ENCODE measurements at regions not wholly inside any gene's neighbourhood (a gene's known extent, or its start where the extent isn't known, plus 50 kb on each side); places are given as distances from the start of the nearest gene placed in this dataset.

DNA sequence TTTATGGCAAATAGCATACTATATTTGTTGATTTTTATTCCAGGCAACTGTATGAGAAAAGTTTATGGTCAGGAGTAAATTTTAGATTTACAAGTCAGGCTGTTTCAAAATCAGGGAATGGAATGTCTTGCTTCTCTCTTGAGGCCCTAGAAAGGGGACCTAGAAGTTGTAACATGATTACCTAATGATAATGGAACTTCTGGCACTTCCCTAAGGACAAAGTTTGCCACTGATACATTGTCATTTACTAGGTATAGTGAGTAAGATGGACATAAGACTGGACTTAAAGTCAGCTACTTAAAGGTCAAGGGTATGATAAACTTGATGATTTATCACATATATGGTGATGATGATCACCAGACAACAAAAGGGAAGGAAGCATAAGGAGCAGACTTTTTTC, 103.3 kb upstream of the VRK2 start:
- TF ChIP-seq, protein P1, sequence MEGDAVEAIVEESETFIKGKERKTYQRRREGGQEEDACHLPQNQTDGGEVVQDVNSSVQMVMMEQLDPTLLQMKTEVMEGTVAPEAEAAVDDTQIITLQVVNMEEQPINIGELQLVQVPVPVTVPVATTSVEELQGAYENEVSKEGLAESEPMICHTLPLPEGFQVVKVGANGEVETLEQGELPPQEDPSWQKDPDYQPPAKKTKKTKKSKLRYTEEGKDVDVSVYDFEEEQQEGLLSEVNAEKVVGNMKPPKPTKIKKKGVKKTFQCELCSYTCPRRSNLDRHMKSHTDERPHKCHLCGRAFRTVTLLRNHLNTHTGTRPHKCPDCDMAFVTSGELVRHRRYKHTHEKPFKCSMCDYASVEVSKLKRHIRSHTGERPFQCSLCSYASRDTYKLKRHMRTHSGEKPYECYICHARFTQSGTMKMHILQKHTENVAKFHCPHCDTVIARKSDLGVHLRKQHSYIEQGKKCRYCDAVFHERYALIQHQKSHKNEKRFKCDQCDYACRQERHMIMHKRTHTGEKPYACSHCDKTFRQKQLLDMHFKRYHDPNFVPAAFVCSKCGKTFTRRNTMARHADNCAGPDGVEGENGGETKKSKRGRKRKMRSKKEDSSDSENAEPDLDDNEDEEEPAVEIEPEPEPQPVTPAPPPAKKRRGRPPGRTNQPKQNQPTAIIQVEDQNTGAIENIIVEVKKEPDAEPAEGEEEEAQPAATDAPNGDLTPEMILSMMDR (IDR thresholded peaks at IDR 0.05): no peak
- H3K4me1 ChIP-seq (ENCODE audit: low read depth): no peaks in the 10 kb centered on the region
- no peaks in the 10 kb centered on the region for H3K36me3 ChIP-seq (ENCODE audit: low read depth)
- no peak for DNase-seq
- H3K4me3 ChIP-seq: no peak overlapping the region
- no peak for ATAC-seq
- no peaks in the 10 kb centered on the region for H3K9me3 ChIP-seq
- intact Hi-C loops (cut with DNase I, micrococcal nuclease): no loop called here

DNA sequence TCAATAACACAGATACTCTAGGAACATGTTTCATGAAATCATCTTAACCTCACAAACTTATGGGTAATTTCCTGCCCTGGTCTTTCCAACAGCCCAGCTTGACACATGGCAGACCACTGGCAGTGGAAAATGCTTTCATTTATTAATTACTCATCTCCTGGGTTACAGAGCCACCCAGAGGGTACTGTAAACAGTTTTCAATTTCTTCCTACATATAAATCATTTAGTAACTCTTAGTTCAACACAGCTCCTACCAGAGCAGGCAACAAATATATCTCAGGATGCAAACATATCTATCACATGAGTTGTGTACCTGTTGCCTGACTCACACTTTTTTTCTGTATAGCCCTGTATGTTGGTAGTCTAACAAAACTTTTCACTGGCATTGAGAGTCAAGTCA, 99.2 kb upstream of the VRK2 start:
- Histone ChIP-seq H3K4me1 (ENCODE audit: low read depth) (no peaks in the 10 kb centered on the region), H3K9me3 (no peaks in the 10 kb centered on the region), H3K4me3 (no peak overlapping the region), H3K36me3 (ENCODE audit: low read depth) (no peaks in the 10 kb centered on the region)
- ATAC-seq (no peak), DNase-seq (no peak)
- intact Hi-C loops (cut with DNase I, micrococcal nuclease): no loop called here
- TF ChIP-seq, protein P1 (IDR thresholded peaks at IDR 0.05): no peak

DNA sequence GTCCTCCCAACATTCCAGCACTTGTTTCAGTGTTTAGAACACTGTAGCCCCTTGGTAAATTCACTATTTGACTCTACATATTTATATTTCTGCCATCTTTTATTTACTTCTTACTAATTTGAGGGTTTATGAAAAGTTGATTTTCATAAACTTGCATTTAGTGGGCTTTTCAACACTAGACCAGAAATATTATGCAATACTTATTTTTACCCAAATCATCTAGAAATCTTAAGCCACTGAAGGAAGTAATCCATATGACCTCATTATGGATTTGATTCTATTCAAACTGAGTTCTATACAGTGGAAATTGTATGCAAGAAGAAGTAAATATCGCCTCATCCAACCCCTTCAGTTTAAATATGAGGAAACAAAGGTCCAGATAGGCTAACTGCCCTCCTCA, 92.6 kb upstream of the VRK2 start:
- no peak overlapping the region for H3K4me3 ChIP-seq
- H3K4me1 ChIP-seq (ENCODE audit: low read depth): no peaks in the 10 kb centered on the region
- TF ChIP-seq, protein P1 (IDR thresholded peaks at IDR 0.05): no peak
- no peak for DNase-seq
- no peak for ATAC-seq
- no peaks in the 10 kb centered on the region for H3K9me3 ChIP-seq
- intact Hi-C loops (cut with DNase I, micrococcal nuclease): no loop called here
- no peaks in the 10 kb centered on the region for H3K36me3 ChIP-seq (ENCODE audit: low read depth)

DNA sequence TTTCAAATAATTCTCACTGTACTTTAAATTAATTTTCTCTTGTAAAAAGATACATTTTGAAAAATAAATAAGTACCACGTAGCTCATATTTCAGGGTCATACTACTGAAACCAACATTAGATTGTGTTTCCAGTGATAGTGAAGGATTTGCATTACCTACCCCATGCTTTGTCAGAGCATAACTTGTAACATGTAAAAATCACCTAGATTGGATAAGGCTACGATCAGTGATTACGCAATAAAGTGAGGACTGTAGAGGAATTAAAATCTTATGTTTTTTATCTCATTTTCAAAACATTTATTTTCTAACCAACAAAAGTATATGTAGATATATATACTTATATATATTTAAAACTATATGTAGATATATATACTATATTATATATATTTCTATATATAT, 89.4 kb upstream of the VRK2 start:
- H3K4me3 ChIP-seq: no peak overlapping the region
- no peaks in the 10 kb centered on the region for H3K4me1 ChIP-seq (ENCODE audit: low read depth)
- TF ChIP-seq, protein P1 (IDR thresholded peaks at IDR 0.05): no peak

DNA sequence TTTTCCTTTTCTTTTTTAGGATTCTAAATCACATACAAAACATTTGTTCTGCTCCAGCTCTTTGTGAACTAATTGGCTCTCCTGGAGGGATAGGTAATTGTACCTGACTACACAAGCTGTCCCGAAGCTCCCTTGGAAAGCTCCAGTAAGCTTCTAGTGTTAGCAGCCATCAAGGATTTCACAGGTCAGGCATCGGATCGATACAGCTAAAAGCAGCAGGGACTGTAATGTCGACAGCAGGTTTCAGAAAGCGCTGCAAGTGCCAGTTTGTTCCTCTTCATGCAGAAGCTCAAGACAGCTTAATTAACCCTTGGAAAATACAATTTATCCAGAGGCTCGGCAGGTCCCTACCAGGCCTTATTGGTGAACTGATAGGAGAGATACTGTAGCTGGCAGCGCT, 87.2 kb upstream of the VRK2 start:
- H3K36me3 ChIP-seq (ENCODE audit: low read depth): no peaks in the 10 kb centered on the region
- no peaks in the 10 kb centered on the region for H3K4me1 ChIP-seq (ENCODE audit: low read depth)
- intact Hi-C loops (cut with DNase I, micrococcal nuclease): no loop called here
- no peak overlapping the region for H3K4me3 ChIP-seq
- no peaks in the 10 kb centered on the region for H3K9me3 ChIP-seq
- no peak for DNase-seq
- ATAC-seq: no peak
- TF ChIP-seq, protein P1 (IDR thresholded peaks at IDR 0.05): no peak

More for the DNA sequence above, 89.4 kb upstream of the VRK2 start:
- Histone ChIP-seq H3K9me3 (no peaks in the 10 kb centered on the region), H3K36me3 (ENCODE audit: low read depth) (no peaks in the 10 kb centered on the region)
- intact Hi-C loops (cut with DNase I, micrococcal nuclease): no loop called here
- ATAC-seq (no peak), DNase-seq (no peak)

DNA sequence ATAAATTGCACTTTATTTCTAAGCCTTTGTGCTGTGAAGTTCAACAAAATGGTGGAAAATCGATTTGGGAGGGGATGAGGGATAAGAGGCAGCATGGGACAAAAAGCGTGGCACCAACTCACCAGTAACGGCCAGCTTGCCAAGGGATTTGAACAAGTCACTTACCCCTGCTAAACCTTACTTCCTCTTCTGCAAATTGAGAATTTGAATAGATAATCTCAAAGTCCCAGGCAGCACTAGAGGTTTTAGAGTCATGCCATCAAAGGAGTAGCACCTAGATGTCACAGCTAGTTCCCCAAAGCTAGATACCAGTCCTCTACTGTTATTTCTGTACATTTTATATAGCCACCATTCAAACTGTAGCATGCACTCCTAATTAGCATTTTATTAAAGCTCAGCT, 83.7 kb upstream of the VRK2 start:
- ATAC-seq (no peak), DNase-seq (no peak)
- Histone ChIP-seq H3K4me1 (ENCODE audit: low read depth) (no peaks in the 10 kb centered on the region), H3K4me3 (no peak overlapping the region), H3K36me3 (ENCODE audit: low read depth) (no peaks in the 10 kb centered on the region), H3K9me3 (no peaks in the 10 kb centered on the region)
- intact Hi-C loops (cut with DNase I, micrococcal nuclease): no loop called here
- TF ChIP-seq, protein P1 (IDR thresholded peaks at IDR 0.05): no peak
